ENCODE measurements at regions not wholly inside any gene's neighbourhood (a gene's known extent, or its start where the extent isn't known, plus 50 kb on each side); places are given as distances from the start of the nearest gene placed in this dataset.
"Not testable (repeated sequence)": the region's sequence is repeated elsewhere in the genome, so short reads cannot be mapped to it uniquely, and the experiment has no call there.

DNA sequence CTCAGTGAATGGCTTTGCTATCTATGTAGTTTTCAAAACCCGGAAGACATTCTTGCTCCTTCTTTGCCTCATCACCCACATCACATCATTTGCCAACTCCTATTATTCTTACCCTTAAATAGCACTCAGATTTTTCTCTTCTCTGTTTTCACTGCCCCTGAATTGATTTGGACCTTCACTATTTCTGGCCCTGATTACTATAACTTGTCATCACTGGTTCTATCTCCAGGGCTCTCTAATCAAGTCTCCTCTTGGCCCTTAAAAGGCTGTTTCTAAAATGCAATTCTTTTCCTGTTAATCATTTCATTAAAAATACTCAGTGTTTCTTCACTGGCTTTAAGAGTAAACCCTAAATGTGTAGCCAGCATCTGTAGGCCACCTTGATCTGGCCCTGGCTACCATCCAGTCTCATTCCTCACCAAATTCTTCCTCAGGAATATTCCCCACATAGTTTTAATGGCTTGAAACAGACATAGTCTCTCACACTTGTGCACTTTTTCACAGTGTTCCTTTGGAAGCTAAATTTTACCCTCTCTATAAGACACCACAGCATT lies 437.1 kb upstream of the CBLB start:
- Histone ChIP-seq H3K4me3 (no peak overlapping the region), H3K9me3 (no peaks in the 10 kb centered on the region), H3K36me3 (ENCODE audit: low read depth) (no peaks in the 10 kb centered on the region), H3K4me1 (ENCODE audit: low read depth) (no peaks in the 10 kb centered on the region)
- TF ChIP-seq, protein P1, sequence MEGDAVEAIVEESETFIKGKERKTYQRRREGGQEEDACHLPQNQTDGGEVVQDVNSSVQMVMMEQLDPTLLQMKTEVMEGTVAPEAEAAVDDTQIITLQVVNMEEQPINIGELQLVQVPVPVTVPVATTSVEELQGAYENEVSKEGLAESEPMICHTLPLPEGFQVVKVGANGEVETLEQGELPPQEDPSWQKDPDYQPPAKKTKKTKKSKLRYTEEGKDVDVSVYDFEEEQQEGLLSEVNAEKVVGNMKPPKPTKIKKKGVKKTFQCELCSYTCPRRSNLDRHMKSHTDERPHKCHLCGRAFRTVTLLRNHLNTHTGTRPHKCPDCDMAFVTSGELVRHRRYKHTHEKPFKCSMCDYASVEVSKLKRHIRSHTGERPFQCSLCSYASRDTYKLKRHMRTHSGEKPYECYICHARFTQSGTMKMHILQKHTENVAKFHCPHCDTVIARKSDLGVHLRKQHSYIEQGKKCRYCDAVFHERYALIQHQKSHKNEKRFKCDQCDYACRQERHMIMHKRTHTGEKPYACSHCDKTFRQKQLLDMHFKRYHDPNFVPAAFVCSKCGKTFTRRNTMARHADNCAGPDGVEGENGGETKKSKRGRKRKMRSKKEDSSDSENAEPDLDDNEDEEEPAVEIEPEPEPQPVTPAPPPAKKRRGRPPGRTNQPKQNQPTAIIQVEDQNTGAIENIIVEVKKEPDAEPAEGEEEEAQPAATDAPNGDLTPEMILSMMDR (IDR thresholded peaks at IDR 0.05) = no peak
- intact Hi-C loops (cut with DNase I, micrococcal nuclease) = no loop called here
- ATAC-seq (no peak), DNase-seq (no peak)

DNA sequence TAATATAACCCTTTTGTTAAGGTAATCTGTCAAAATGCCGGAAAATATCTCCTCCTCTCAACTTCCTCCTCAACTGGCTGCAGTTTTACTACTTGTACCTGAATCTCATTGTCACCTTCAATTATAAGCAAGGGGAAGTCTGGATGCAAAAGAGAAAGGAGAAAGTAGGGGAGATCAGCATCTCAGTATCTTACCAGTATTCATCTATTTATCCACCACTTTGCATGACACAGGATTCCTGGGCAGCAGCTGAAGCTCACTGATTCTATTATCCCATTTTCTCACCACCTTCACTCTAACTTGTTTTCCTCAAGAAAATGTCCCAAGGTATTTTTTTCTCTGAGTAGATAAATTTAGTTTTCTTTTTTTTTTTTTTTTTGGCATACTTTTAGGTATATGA lies 440.5 kb upstream of the CBLB start:
- ATAC-seq (no peak), DNase-seq (no peak)
- Histone ChIP-seq H3K4me1 (ENCODE audit: low read depth) (no peaks in the 10 kb centered on the region), H3K36me3 (ENCODE audit: low read depth) (no peaks in the 10 kb centered on the region), H3K4me3 (no peak overlapping the region), H3K9me3 (no peaks in the 10 kb centered on the region)
- intact Hi-C loops (cut with DNase I, micrococcal nuclease) = no loop called here
- TF ChIP-seq, protein P1 (IDR thresholded peaks at IDR 0.05) = no peak

DNA sequence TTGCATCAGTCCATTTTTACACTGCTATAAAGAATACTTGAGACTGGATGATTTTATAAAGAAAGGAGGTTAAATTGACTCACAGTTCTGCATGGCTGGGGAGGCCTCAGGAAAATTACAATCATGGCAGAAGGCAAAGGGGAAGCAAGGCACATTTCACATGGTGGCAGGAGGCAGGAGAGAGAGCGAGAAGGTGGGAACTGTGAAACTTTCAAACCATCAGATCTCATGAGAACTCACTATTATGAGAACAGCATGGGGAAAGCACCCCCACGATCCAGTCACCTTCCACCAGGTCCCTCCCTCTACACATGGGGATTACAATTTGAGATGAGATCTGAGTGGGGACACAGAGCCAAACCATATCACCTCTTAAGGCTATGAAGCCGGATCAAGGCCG lies 441.0 kb upstream of the CBLB start:
- H3K4me1 ChIP-seq (ENCODE audit: low read depth); DNase-seq; H3K36me3 ChIP-seq (ENCODE audit: low read depth); H3K9me3 ChIP-seq; H3K4me3 ChIP-seq; intact Hi-C loops (cut with DNase I, micrococcal nuclease); ATAC-seq: not testable (repeated sequence)

DNA sequence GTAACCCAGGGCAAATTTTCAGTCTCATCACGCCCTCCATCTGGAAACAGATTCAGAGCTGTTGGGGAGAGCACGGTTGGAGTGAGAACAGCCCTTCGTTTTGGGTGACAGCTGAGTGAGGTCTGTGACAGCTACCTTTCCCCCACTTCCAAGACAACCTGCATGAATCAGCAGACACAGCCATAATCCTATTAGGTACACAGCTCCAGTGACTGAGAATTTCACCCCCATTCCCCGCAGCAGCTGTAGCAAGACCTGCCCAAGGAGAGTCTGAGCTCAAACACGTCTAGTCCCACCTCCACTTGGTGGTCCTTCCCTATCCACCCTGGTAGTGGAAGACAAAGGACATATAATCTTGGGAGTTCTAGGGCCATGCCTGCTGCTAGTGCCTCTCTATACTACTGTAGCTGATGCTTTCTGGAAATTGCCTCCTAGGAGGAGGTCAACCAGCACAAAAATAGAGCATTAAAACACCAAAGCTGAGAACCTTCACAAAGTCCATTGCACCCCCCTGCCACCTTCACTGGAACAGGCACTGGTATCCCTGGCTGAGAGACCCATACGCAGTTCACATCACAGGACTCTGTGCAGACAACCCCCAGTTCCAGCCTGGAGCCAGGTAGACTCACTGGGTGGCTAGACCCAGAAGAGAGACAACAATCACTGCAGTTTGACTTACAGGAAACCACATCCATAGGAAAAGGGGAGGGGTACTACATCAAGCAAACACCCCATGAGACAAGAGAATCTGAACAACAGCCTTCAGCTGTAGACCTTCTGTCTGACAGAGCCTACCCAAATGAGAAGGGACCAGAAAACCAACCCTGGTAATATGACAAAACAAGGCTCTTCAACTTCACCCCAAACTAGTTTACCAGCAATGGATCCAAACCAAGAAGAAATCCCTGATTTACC lies 448.6 kb upstream of the CBLB start:
- ATAC-seq (no peak), DNase-seq (no peak)
- TF ChIP-seq, protein P1 (IDR thresholded peaks at IDR 0.05) = no peak
- H3K4me3 ChIP-seq = no peak overlapping the region
- H3K4me1 ChIP-seq (ENCODE audit: low read depth) = no peaks in the 10 kb centered on the region
- intact Hi-C loops (cut with DNase I, micrococcal nuclease) = no loop called here
- no peaks in the 10 kb centered on the region for H3K36me3 ChIP-seq (ENCODE audit: low read depth)
- H3K9me3 ChIP-seq = no peaks in the 10 kb centered on the region

DNA sequence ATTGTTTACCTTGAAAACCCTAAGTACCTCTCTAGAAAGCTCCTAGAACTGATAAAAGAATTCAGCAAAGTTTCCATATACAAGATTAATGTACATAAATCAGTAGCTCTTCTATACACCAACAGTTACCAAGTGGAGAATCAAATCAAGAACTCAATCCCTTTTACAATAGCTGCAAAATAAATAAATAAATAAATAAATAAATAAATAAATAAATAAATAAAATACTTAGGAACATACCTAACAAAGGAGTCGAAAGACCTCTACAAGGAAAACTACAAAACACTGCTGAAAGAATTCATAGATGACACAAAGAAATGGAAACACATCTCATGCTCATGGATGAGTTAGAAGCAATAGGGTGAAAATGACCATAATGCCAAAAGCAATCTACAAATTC lies 452.6 kb upstream of the CBLB start:
- H3K4me3 ChIP-seq; H3K36me3 ChIP-seq (ENCODE audit: low read depth); H3K4me1 ChIP-seq (ENCODE audit: low read depth); ATAC-seq; intact Hi-C loops (cut with DNase I, micrococcal nuclease); DNase-seq: not testable (repeated sequence)
- H3K9me3 ChIP-seq = peaks cover 11% of the 10 kb centered on the region

DNA sequence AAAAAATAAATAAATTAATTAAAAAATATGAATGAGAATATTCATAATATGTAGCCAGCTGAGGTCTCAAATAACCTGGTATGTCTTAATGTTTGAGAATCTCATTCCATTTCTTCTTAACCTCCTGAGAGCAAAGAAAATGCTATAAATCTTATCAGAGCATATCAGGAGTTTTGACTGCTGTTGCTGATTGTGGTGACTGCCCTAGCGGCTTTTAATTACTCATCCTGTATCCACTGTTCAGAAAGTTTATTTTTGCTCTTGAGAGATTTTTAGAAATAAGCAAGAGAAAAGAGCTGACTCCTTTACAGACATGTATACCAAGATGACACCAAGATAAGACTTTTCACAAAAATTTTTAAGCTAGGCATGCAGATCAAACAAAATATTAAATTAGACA lies 454.8 kb upstream of the CBLB start:
- intact Hi-C loops (cut with DNase I, micrococcal nuclease) = no loop called here
- TF ChIP-seq, protein P1 (IDR thresholded peaks at IDR 0.05) = no peak

More for the DNA sequence above, 454.8 kb upstream of the CBLB start:
- no peaks in the 10 kb centered on the region for H3K36me3 ChIP-seq (ENCODE audit: low read depth)
- DNase-seq (no peak), ATAC-seq (no peak)
- H3K9me3 ChIP-seq = peaks cover 11% of the 10 kb centered on the region
- no peak overlapping the region for H3K4me3 ChIP-seq
- H3K4me1 ChIP-seq (ENCODE audit: low read depth) = no peaks in the 10 kb centered on the region

Data from mucosa of descending colon (tissue), 3 donors.